Activated B cell treated with CpG ODN at 0.5 μM for 24 hours (primary cell): ENCODE measurements at regions not wholly inside any gene's neighbourhood (a gene's known extent, or its start where the extent isn't known, plus 50 kb on each side); places are given as distances from the start of the nearest gene placed in this dataset.
"Not testable (repeated sequence)": the region's sequence is repeated elsewhere in the genome, so short reads cannot be mapped to it uniquely, and the experiment has no call there.

Experiments used
- ATAC-seq: fragments of 200-7000 bp; cut with Tn5 transposase; one replicate; pipeline ENCODE4 v1.10.0; 2021; ENCODE audit warnings: low read depth, mild to moderate bottlenecking, moderate library complexity
- CTCF ChIA-PET: fragments of 350-600 bp; sonication (Branson Sonifier 250); formaldehyde crosslinking; loops from one replicate; lab custom pipeline; 2021; ENCODE audit warnings: antibody characterized with exemption; lab: Charles Lee
- POLR2A ChIA-PET: fragments of 350-600 bp; sonication (Branson Sonifier 250); formaldehyde crosslinking; loops from one replicate; lab custom pipeline; 2021; ENCODE audit warnings: antibody characterized with exemption; lab: Charles Lee
- DNase-seq: peaks from one replicate; pipeline ENCODE4 v3.0.0; 2022
- H3K27ac Mint-ChIP-seq: one replicate; pipeline ENCODE4 v1.8.0; 2020; ENCODE audit warnings: mixed read lengths
- H3K27me3 Mint-ChIP-seq: one replicate; pipeline ENCODE4 v1.8.0; 2021; ENCODE audit warnings: mixed read lengths
- H3K36me3 Mint-ChIP-seq: one replicate; pipeline ENCODE4 v1.8.0; 2021; ENCODE audit warnings: low read depth, mixed read lengths
- H3K4me1 Mint-ChIP-seq: one replicate; pipeline ENCODE4 v1.8.0; 2021; ENCODE audit warnings: mixed read lengths
- H3K4me3 Mint-ChIP-seq: one replicate; pipeline ENCODE4 v1.8.0; 2020; ENCODE audit warnings: mild to moderate bottlenecking, mixed read lengths
- H3K9me3 Mint-ChIP-seq: one replicate; pipeline ENCODE4 v1.8.0; 2020; ENCODE audit warnings: mixed read lengths
- intact Hi-C: fragments of 100-400 bp; cut with micrococcal nuclease; formaldehyde crosslinking; loops from one replicate; pipeline ENCODE4 v1.15.1; 2024
- TF ChIP-seq, protein P1 (sequence below): fragments of 200-600 bp; IDR thresholded peaks from one replicate; pipeline ENCODE4 v1.8.0; 2022; ENCODE audit warnings: antibody characterized with exemption, mild to moderate bottlenecking

- H3K4me1 Mint-ChIP-seq, result no peaks in the 10 kb centered on the region
- TF ChIP-seq, protein P1, sequence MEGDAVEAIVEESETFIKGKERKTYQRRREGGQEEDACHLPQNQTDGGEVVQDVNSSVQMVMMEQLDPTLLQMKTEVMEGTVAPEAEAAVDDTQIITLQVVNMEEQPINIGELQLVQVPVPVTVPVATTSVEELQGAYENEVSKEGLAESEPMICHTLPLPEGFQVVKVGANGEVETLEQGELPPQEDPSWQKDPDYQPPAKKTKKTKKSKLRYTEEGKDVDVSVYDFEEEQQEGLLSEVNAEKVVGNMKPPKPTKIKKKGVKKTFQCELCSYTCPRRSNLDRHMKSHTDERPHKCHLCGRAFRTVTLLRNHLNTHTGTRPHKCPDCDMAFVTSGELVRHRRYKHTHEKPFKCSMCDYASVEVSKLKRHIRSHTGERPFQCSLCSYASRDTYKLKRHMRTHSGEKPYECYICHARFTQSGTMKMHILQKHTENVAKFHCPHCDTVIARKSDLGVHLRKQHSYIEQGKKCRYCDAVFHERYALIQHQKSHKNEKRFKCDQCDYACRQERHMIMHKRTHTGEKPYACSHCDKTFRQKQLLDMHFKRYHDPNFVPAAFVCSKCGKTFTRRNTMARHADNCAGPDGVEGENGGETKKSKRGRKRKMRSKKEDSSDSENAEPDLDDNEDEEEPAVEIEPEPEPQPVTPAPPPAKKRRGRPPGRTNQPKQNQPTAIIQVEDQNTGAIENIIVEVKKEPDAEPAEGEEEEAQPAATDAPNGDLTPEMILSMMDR, result no peak
- no peak for ATAC-seq
- no peaks in the 10 kb centered on the region for H3K36me3 Mint-ChIP-seq
- intact Hi-C loops, result no loop called here
- POLR2A ChIA-PET, result no interaction called here
- no peak for DNase-seq
- no peaks in the 10 kb centered on the region for H3K27me3 Mint-ChIP-seq
- no peak overlapping the region for H3K4me3 Mint-ChIP-seq
- CTCF ChIA-PET, result no interaction called here
- H3K27ac Mint-ChIP-seq, result no peak overlapping the region
- H3K9me3 Mint-ChIP-seq, result no peaks in the 10 kb centered on the region
Observed at GRCh38 chr14:30240685-30241084, 313.0 kb upstream of the PRKD1 start.

DNA sequence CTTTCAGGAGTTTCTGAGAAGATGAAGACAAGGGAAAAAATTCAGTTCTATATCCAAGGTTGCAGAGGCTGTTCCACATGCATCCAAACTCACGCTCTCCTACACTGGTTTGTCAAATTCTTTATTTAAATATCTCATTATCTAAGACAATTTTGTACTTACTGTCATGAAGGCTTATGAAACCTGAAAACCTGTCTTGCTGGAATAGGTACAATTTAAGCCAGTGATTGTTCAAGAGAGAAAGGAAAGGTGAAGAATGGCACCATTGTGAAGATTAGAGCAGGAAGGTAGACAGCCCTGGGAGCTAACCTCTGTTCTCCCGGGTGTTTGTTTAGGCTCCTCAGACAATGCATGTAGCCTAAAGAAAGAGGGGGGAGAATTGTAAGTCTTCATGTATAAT is 315.1 kb upstream of the PRKD1 start:
- ChIA-PET CTCF (no interaction called here), POLR2A (no interaction called here)
- H3K36me3 Mint-ChIP-seq, result no peaks in the 10 kb centered on the region
- H3K4me1 Mint-ChIP-seq, result no peaks in the 10 kb centered on the region
- no peaks in the 10 kb centered on the region for H3K9me3 Mint-ChIP-seq
- H3K27me3 Mint-ChIP-seq, result no peaks in the 10 kb centered on the region
- DNase-seq (no peak), ATAC-seq (no peak)
- intact Hi-C loops, result no loop called here
- TF ChIP-seq, protein P1, result no peak
- H3K27ac Mint-ChIP-seq, result no peak overlapping the region
- no peak overlapping the region for H3K4me3 Mint-ChIP-seq

GRCh38 chr14:30243207-30243606 is 315.6 kb upstream of the PRKD1 start:
- ChIA-PET CTCF (no interaction called here), POLR2A (no interaction called here)
- Mint-ChIP-seq H3K9me3 (no peaks in the 10 kb centered on the region), H3K27ac (no peak overlapping the region), H3K36me3 (no peaks in the 10 kb centered on the region), H3K4me3 (no peak overlapping the region), H3K4me1 (no peaks in the 10 kb centered on the region), H3K27me3 (no peaks in the 10 kb centered on the region)
- intact Hi-C loops, result no loop called here
- TF ChIP-seq, protein P1, result no peak
- DNase-seq (no peak), ATAC-seq (no peak)

DNA sequence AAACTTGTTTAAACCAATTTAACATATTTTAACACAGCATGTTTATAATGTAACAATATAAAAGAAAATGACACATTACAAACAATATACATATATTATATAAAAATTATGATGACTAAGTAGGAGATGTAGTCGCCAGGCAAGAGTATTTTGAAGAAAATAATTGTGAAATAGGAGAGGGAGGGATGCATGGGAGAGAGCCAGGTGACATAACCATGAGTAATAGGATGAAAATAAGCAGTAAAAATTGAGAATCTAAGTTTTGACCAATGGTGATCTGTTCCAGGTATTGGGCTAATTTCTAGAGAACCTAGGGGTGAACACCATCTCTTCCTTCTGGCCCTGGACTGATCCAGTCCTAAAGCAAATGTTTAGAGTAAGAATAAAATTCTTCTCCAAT is 315.2 kb upstream of the G2E3 start:
- Mint-ChIP-seq H3K4me3 (no peak overlapping the region), H3K4me1 (no peaks in the 10 kb centered on the region), H3K36me3 (no peaks in the 10 kb centered on the region), H3K9me3 (no peaks in the 10 kb centered on the region), H3K27ac (no peak overlapping the region), H3K27me3 (no peaks in the 10 kb centered on the region)
- no peak for ATAC-seq
- no peak for DNase-seq
- ChIA-PET POLR2A (no interaction called here), CTCF (no interaction called here)
- intact Hi-C loops, result no loop called here
- TF ChIP-seq, protein P1, result no peak

DNA sequence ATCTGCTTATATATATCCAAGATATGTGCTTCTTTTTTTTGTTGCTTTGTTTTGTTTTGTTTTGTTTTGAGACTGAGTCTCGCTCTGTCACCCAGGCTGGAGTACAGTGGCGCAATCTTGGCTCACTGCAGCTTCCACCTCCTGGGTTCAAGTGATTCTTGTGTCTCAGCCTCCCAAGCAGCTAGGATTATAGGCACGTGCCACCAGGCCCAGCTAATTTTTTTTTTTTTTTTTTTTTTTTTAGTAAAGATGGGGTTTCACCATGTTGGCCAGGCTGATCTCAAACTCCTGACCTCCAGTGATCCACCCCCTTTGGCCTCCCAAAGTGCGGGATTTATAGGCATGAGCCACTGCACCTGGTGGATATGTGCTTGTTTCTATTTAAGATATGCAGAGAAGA is 314.6 kb upstream of the G2E3 start:
- DNase-seq, H3K27me3 Mint-ChIP-seq, H3K9me3 Mint-ChIP-seq, H3K36me3 Mint-ChIP-seq, ATAC-seq, H3K4me1 Mint-ChIP-seq, H3K27ac Mint-ChIP-seq, CTCF ChIA-PET, POLR2A ChIA-PET, intact Hi-C loops, H3K4me3 Mint-ChIP-seq: not testable (repeated sequence)

GRCh38 chr14:30251017-30251416 is 307.9 kb upstream of the G2E3 start:
- intact Hi-C loops, result no loop called here
- DNase-seq (no peak), ATAC-seq (no peak)
- H3K9me3 Mint-ChIP-seq, result no peaks in the 10 kb centered on the region
- H3K4me3 Mint-ChIP-seq, result no peak overlapping the region
- POLR2A ChIA-PET, result no interaction called here
- H3K4me1 Mint-ChIP-seq, result no peaks in the 10 kb centered on the region
- CTCF ChIA-PET, result no interaction called here
- H3K36me3 Mint-ChIP-seq, result no peaks in the 10 kb centered on the region
- TF ChIP-seq, protein P1, result no peak
- H3K27me3 Mint-ChIP-seq, result no peaks in the 10 kb centered on the region
- H3K27ac Mint-ChIP-seq, result no peak overlapping the region
